ENCODE measurements at regions not wholly inside any gene's neighbourhood (a gene's known extent, or its start where the extent isn't known, plus 50 kb on each side); places are given as distances from the start of the nearest gene placed in this dataset.

GRCh38 chr17:69757688-69758430, 317.2 kb upstream of the KCNJ16 start:
- TF ChIP-seq PRMT5 (CRISPR knock-in tag; IDR thresholded peaks at IDR 0.05) (no peak), USF1 (CRISPR knock-in tag; IDR thresholded peaks at IDR 0.05) (no peak), SOX6 (IDR thresholded peaks at IDR 0.05) (no peak), TGIF2 (CRISPR knock-in tag; IDR thresholded peaks at IDR 0.05) (no peak), ZNF639 (CRISPR knock-in tag; conservative IDR thresholded peaks at IDR 0.05 in 1 of 2, IDR thresholded peaks at IDR 0.05 in 1 of 2) (no peak)
- no TSS peak for BruUV-seq (replicated peaks)

More at GRCh38 chr17:69757688-69758430, 317.2 kb upstream of the KCNJ16 start:
- Histone ChIP-seq H3K36me3 (ENCODE audit: control insufficient read depth, insufficient read depth, low read length) (no peaks in the 10 kb centered on the region), H3K79me2 (ENCODE audit: control insufficient read depth, insufficient read depth, low read length) (no peaks in the 10 kb centered on the region), H4K20me1 (replicated peaks; ENCODE audit: control insufficient read depth, insufficient read depth, low read length) (no peaks in the 10 kb centered on the region), H3K4me3 (no peak overlapping the region), H3K9ac (ENCODE audit: insufficient read depth in 1 of 2, low read depth in 2 of 2, low read length in 2 of 2) (no peak overlapping the region), H3K27ac (ENCODE audit: extremely low read depth, low read depth, low read length) (no peak overlapping the region), H3K9me1 (ENCODE audit: control insufficient read depth, insufficient read depth, low read length) (no peaks in the 10 kb centered on the region), H3K9me3 (replicated peaks; ENCODE audit: control insufficient read depth, insufficient read depth, low read depth, low read length) (no peaks in the 10 kb centered on the region; the same call in 1 of the 2 replicates), H3K4me1 (replicated peaks in 1 of 2; ENCODE audit: control insufficient read depth in 2 of 2, insufficient read depth in 2 of 2, low read length in 2 of 2) (no peaks in the 10 kb centered on the region), H3K4me2 (ENCODE audit: insufficient read depth, low read length) (no peak overlapping the region), H3K27me3 (ENCODE audit: control insufficient read depth in 2 of 2, insufficient read depth in 2 of 2, low read length in 2 of 2) (no peaks in the 10 kb centered on the region), H2AFZ (ENCODE audit: low read depth, low read length) (no peak overlapping the region)
- FAIRE-seq (no peak), DNase-seq (ENCODE audit: extremely low read depth in 1 of 4, low spot score in 3 of 4) (no peak), ATAC-seq (no peak)
- WGBS (ENCODE audit: insufficient coverage, low coverage, missing lambda C conversion rate), result 0% methylated on average over 7 of the region's 7 CpGs
- in situ Hi-C loops (cut with MboI), result no loop called here
- CTCF ChIA-PET (ENCODE audit: low intra/inter-chr PET ratio), result no interaction called here
- POLR2A ChIA-PET, result no interaction called here
- intact Hi-C loops (cut with micrococcal nuclease), result no loop called here

All from K562 (cell line).